Hematopoietic multipotent progenitor cell treated with erythropoietin and hydrocortisone succinate and interleukin-3 and kit ligand, for 15 days (in vitro differentiated cells): ENCODE measurements at regions not wholly inside any gene's neighbourhood (a gene's known extent, or its start where the extent isn't known, plus 50 kb on each side); places are given as distances from the start of the nearest gene placed in this dataset.

Source experiments
- DNase-seq: peaks from one replicate; pipeline ENCODE4 v3.0.0-alpha.2; 2015; ENCODE audit warnings: low spot score

DNA sequence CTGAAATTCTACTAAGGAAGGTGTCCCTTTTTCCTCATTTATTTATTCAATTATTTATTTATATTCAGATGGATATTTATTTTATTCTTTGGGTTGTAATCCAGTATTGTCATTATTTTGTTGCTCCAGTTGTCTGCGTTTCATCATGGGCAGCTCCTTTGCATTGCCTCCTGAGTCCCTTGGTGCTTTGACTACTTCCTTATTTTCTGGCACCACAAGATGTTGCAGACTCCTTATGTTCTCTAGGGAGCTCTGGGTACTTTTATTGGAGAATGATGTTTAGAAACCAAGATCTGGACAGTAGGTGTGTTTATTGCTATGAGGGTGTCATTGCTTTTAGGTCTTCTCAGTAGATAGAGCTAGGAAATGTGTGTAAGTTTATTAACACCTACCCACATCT, 59.9 kb upstream of the ERRFI1 start:
- DNase-seq: no peak

DNA sequence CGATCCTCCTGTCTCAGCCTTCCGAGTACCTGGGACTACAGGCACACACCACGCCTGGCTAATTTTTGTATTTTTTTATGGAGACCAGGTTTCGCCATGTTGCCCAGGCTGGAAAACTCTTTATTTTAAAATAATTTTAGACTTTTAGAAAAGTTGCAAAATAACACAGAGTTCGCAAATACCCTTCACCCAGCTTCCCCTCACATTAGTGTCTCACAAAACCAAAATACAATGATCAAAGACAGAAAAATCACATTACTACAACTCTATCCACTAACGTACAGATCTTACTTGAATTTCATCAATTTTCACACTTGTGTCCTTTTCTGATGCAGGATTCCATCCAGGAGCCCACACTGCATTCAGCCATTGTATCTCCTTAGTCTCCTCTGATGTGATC, 58.8 kb upstream of the ERRFI1 start:
- no peak for DNase-seq

DNA sequence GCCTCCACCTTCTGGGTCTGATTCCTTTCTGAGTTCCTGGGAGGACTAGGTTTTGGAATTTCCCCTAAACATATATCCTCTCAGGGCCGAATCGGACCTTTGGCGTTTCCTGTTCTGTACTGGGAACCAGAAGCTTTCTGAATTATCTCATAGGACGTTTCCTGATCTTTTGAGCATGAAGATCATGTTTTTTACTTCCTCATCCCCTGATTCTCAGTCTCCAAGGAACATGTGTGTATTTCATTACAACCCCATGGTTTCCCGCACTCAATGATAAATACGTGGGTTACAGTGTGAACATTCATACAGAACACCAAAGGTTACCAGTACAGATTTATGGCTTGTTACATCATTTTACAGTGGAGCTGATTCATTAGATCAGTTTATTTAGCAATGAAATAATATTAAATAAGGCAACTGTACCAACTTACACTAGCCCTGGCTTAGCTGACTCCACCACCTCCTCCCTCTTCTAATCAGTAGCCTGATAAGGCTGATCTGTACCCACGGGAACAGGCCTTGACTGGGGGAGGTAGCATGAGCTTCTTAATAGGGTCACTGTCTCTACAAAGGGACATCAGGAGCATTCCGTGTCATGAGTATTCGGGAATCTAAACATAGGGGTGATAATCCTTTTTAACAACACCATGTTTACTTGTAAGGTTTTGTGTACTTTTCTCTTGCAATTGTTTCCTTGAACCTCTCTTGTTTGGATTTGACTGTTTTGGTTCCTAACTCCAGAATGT, 57.8 kb upstream of the ERRFI1 start:
- no peak for DNase-seq

DNA sequence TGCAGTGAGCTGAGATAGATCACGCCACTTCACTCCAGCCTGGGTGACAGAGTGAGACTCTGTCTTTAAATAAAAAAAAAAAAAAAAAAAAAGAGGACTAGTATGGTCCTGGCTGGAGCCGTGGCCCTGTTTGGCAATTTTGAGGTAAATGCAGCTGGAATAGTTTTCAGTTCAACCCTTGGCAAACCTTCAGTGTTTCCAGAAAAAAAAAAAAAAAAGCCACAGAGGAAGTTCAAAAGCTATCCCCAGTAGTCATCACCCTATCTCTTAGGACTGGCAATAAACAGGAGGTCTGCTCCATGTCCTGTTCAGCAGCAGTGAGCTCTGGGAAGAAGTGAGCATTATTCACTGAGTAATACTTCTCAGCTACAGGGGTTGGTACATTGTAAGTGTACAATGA, 56.8 kb upstream of the ERRFI1 start:
- no peak for DNase-seq

DNA sequence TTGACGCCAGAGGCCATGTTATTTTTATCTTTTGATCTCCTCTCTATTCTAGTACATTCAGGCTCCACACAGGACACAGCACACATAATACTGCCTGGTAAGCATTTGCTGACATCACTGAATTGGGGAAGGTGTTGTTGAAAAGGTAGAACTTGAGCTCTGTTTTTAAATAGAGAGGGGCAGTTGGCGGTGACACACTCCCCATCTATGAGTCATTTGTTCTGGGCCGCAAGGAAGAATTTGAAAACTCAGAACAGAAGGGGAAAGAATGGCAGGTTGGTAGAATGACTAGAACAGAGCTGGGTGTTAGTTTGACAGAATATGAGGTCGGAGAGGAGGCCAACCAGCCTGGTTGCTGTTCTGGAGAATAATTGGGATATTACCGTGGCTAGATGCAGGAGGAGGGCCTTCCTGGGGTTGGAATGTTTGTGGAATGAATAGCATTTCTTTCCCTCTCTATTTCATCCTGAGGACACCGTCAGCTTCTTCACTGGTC, 52.1 kb upstream of the ERRFI1 start:
- DNase-seq: no peak

DNA sequence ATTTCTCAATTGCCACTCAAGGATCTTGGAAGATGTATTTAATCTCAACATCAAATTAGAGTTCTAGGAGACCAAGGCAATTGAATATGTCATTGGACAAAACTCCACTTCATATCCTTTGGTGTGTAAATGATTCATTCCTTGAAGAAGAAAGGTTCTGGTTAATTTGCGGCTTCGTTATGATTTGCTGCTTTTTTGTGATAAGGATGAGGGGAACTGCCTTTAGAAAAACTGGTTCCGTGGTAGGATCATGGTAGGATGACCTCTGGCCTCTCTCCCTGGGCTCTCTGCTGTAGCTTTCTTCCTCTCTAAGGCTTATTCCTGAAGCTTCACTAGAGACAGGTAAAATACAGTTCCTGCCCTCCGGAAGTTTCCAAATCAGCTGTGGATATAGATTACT, 51.5 kb upstream of the ERRFI1 start:
- DNase-seq: no peak

DNA sequence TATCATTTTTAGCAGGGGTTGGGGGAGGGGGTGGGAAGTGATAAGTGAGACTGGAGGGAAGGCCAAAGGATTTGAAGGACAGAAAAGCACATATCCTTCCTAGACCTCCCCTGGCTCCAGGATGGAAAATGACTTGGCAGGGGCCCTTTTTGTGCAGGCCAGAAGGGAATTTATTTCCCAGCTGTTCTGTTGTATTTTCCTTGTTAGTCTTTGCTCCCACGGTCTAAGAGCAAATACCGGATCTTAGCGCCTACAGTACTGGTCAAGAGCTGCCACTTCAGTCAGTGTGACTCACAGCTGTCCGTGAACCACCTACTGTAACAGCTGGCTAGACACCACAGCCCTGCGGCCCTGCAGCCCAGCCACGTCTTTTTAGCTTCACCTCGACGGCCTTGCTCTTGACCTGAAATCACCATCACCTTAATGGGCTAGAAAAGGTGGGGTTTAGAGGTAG, 51.0 kb upstream of the ERRFI1 start:
- DNase-seq: no peak

DNA sequence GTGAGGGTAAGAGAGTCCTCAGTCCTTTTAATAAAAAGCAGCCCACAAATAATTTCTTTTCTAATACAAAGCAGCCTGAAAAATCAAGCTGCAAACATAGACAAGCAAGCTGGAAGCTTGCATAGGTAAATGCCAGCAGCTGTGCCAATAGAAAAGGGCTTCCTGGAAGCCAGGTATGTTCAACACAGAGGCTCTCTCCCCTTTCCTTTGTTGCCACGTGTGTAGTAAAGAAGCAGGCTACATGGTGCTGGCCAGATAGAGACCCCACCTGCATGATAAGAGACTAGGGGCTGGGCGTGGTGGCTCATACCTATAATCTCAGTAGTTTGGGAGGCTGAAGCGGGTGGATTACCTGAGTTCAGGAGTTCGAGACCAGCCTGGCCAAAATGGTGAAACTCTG, 50.1 kb upstream of the ERRFI1 start:
- no peak for DNase-seq
